ENCODE measurements at regions not wholly inside any gene's neighbourhood (a gene's known extent, or its start where the extent isn't known, plus 50 kb on each side); places are given as distances from the start of the nearest gene placed in this dataset.

DNA sequence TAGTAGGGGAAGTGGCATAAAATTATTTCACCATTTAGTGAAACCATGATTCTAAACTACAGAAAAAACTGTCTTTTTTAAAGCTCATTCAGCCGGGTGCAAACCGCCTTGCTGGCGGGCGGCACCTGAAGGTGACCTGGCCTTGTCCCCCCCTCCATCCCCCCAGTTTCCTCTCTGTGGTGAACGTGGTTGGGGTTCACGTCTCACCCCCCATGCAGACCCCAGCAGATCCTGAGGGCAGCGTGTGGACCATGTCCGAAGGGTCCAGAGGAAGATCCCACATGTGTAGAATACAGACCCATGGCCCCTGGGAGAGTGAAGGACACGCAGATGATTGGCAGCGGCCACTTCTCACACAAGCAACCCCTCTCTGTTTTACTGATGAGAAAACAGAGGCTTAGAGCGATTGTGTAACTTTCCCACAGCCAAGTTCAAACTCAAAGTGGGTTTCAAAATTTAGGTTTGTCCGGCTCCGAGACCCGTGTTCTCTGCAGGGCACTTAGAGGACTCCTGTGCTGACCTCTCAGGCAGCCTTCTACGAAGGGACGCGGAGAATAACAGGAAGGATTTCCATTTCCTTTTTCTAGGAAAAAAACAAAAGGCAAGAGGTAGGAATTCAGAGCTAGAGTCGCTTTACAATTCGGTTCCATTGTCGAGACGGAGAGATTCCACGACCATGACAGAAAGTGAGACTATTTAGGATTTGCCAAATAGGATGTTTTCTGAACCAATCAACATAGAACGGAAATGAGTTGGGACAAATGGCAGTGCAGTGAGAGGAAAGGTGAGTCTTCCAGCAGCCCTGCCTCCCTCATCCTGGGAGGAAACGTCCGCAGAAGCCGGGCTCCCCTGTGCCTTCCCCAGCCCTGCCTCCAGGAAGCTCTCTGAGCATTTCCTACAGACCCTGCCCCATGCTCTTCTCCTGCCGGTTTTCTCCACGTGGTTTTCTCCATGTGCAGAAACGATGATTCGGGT, 67.6 kb upstream of the PITRM1 start:
- DNase-seq (ENCODE audit: low read depth in 2 of 2), result no peak

DNA sequence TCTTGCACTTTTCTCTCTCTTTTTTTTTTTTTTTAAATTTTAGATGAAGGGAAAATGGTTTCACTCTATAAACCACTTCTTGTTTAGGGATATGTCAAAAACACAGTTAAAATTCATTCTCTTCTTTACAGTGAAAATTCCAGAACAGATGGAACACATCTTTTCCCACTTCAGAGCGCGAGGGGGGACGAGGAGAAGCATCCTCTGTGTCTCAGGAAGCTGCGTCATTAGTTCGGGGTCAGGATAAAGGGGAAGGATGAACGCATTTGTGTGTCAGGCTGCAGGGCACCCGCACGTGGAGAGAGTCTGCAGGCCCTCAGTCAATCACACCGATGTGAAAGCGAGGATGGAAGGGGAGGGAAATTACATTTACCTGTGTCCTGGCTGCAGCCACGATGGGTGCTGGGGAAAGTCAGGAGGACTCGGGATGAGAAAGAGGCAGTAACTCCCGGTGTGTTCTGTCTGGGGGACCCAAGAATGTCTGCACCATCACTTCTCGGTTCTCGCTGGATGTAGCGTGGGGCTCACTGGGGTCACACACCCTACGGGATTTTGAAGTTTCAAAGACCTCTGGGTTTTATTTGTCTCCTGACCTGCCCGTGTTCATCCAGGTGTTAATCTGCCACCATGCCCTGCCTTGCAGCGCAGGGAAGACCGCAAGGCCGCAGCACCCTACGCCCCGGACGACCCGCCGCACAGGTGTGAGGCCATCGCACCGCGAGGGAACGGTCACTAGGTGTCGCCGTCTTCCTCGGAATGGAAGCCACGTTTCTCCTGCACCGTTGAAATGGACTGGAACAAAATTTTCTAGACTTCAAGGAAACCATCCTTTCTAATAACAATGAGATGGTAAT, 66.7 kb upstream of the PITRM1 start:
- no peak for DNase-seq (ENCODE audit: low read depth in 2 of 2)

DNA sequence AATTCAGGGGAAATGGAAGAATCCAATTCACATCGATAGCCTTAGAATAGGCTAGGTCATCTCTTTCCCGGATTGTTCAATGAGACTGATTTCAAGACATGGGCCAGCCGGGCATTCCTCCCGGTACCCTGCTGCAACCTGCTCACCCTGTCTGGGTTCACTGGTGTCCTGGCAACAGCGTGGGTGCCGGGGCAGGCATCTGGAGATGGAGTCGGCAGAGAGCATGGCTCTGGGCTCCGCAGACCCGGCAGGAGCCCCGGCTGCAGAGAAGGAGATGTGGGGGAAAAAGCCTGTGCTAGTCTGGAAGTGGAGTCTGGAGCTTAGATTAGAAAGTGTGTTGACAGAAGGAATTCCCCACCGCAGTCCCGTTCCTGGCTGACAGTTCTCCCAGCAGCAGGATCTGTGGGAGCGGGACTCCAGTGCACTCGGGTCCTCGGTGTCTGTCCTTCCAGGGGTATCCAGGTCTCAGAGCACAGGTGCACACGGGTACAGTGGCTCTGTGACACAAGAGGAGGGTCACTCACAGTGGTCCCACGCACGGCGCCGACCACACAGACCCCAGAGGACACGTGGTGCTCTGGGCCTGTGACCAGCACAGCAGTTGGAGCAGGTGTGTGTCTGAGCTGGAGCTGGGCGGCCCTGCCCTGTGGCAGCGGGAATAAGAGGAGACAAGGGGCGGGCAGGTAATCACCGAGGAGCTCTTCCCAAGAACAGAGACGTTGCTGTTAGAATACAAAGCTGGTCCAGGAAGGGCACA, 65.7 kb upstream of the PITRM1 start:
- DNase-seq (ENCODE audit: low read depth in 2 of 2), result no peak

DNA sequence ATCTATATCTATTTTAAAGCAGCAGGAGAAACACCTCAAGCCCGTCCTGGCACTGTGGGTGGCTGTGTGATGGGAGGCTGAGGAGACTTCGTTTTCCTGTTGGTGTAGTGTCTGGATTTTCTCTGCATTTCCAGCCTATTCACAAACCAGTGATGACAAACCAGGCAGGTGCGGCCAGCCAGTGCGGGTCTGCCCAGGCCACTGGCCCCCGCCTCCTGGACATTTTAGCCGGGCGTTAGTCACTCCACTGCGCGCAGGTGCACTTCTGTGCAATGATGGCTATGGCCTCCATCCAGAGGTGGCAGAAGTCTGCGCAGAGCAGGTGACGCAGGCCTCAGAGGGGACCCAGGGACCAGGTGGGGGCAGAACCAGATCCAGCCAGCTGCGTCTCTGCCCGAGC, 64.9 kb upstream of the PITRM1 start:
- DNase-seq (ENCODE audit: low read depth in 2 of 2), result no peak

DNA sequence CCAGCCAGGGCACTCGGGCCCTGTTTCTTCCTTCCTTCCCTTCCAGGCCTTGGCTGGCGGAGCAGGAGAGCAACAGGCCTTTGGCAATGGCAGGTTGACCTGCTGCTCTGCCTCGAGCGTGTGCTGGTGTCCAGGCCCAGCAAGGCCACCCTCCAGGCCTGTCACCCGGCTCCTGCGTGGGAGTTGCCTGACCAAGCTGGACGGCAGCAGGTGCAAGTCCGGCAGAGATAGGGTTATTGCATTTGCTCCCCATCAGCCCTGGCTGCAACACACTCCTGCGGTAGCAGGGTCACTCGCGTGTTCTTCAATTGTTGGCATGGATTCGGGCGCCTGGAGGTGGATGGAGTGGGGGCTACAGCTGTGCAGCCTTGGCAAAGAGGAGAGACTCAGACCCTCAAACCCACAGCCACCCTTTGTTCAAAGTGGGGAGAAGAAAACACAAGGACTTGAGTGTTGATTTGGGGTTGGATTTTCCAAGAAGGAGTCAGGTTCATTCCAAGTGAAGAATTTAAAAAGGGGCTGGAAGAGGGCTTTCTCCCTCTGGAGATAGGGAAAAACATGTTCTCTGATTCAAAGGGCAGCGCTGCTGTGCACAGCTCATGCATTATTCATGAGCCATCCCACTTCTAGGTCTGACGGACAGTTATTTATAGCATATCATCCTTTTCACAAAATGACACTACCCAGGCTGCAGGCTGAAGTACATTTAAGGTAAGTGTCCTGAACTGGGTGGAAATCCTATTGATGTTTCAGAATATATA, 64.2 kb upstream of the PITRM1 start:
- no peak for DNase-seq (ENCODE audit: low read depth in 2 of 2)

DNA sequence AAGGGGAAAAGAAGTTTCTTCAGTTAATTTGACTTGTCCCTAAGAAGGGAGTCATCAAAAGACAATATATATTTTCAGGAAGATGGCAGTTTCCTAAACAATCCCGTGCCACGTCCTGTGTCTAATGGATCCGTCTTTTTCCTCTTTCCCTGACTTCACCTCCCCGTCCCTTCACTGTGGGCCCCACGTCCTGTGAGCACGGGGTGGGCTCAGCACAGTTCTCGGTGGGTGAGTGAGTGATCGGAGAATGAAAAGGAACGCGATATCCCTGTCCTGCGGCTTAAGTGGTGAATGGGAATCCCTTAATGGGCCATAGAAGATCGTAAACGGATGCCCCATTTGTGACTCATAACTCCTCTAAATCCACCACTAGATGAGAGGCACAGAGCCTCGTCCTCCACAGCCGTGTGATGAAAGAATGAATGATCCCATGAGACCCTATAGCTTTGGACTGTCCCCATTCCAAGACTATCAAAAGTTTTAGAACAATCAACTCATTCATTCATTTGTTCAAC, 63.5 kb upstream of the PITRM1 start:
- no peak for DNase-seq (ENCODE audit: low read depth in 2 of 2)

DNA sequence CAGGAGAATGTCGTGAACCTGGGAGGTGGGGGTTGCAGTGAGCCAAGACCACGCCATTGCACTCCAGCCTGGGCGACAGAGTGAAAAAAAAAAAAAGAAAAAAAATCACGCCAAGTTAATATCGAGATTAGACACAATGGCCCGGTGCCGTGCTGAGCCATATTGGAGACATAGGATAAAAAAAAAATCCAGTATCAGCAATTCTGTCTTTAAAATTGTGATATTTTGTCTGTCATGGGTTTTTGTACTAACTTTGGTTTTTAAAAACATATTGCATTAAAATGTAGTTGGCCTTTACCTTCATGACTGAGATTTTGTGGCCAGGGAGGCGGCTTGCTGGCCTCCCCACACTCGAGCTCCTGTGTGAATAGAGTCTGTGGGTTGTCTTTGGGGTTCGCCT, 62.8 kb upstream of the PITRM1 start:
- DNase-seq (ENCODE audit: low read depth in 2 of 2), result no peak

DNA sequence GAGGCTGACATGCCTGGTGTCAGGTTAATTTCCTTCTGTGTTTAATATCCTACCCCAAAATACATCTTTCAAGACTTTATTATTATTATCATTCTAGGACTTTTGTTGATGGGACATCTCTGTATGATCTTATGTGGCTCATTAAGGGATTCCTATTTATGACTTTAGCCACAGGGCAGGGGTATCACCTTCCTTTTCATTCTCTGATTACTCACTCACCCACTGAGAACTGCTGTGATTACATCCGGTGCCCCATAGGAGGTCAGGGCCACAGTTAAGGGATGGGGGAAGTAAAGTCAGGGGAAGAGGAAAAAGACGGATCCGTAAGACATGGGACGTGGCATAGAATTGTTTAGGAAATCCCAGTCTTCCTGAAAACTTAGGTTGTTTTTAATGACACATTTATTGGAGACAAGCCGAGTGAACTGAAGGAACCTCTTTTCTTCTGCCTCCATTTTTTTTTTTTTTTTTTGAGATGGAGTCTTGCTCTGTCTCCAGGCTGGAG, 61.0 kb upstream of the PITRM1 start:
- no peak for DNase-seq (ENCODE audit: low read depth in 2 of 2)

DNA sequence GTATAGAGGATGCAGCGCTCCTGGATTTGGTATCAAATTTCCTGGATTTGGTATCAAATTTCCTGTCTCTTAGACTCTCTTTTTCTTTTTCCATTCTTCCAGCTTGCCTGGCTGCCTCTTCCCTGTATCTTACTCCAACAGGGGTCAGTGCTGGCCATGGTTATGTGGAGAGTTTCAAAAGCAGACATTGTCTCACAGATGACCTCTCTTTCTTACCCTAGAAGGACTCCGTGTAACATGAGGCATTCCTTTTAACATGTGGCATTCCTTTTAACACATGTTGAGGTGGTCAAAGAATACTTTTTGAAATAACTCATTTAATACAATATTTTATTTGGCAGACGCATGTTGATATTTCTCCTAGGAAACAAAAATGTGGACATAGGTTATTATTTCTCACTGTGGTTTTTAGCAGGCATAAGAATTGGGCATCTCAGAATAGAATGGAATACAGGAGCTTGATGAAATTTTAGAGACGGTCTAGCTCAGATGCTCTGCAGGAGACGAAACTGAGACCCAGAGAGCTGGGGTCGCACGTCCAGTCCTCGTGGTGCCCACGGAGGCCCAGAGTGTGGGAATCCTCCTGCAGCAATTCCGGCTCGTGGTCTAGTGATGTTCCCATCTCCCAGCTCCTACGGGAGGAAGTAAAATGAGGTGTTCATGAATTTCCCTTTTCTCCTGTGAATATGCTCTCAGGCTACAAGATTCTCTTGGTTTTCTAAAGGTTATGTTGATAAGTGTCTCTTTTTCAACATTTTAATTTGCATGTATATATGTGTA, 59.6 kb upstream of the PITRM1 start:
- peak; percentile 49 to 52 for DNase-seq (ENCODE audit: low read depth in 2 of 2)

DNA sequence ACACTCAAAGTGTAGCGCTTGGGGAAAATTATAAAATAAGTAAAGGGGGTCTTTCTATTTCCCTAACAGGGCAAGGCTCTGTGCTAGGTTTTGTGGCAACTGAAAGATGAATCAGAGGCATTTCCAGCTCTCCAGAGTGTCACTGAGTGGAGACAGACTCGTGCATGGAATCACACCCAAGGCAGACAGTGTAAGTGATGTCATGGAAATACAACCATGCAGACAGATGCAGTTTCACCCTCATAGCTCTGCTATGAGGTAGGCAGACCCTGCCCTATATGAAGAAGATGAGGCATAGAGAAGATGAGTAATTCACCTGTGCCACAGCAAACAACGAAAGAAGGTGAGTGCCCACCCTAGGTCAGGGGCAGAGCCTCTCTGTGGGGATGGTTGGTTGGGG, 57.2 kb upstream of the PITRM1 start:
- DNase-seq (ENCODE audit: low read depth in 2 of 2), result no peak

DNA sequence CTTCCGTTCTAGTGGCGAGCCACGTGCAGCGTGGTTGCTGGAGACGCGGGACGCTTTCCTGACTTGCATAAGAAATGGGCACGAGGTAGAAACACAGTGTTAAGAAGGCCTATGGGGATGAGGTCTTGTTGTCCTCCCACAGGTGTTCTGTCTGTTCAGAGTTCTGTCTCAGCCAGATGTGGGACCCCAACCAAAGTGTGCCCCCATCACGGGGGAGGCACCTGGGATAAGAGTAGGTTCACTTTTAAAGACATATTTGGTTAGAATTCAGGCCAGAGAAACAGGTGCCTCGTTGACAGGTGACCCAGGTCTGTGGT, 56.0 kb upstream of the PITRM1 start:
- no peak for DNase-seq (ENCODE audit: low read depth in 2 of 2)

DNA sequence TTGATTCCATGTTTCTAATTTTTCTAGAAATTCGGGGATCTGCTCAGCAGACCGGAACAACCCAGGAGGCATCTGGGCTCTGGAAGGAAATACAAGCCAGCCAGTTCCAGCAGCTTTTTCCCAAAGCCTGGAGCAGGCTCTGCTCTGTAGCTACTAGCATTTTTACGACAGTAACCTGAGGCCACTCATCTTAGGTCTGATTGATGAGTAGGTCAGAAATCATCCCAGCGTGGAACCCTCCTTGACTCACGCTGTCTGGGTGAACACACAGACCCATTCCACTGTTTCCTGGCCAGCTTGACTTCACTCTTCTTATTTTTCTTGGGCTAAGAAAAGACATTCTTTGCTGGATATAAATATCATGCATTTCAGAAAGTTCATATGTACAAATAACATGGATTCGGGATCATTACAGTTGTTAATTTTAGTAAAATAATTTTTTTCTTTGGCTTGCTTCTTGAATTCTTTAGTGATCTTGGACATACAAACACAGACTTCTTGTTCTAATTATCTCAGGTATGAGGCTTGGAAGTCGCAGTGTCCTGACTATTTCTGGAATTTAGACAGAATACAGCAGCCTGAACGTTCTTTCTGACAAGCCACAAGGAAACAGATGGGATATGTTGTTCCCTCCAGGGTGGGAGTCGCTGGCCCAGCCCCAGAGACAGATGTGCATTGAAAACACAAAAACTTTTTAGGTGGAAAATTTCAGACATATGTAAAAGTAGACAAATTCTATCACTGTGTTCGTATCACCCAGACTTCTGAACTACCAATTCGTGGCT, 54.6 kb upstream of the PITRM1 start:
- peak; percentile 79 to 84 for DNase-seq (ENCODE audit: low read depth in 2 of 2)

DNA sequence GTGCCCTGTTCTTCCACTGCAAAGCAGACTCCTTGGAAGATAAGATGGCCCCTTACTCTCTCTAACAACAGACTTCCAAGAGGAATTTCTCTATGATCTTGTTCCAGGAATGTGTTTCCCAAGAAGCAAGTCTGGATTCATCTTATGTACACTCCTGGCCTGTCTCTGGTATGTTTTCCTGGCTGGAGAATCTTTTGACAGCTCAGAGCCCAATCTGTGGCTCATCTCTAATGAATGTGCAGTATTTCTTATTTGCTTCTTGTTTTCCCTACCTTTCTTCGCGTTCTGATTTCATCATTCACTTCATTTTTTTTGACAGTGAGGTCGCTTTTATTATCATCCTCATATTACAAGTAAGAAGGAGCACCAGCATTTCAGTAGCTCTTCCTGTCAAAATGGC, 53.0 kb upstream of the PITRM1 start:
- DNase-seq (ENCODE audit: low read depth in 2 of 2), result peak; percentile 85 to 87

DNA sequence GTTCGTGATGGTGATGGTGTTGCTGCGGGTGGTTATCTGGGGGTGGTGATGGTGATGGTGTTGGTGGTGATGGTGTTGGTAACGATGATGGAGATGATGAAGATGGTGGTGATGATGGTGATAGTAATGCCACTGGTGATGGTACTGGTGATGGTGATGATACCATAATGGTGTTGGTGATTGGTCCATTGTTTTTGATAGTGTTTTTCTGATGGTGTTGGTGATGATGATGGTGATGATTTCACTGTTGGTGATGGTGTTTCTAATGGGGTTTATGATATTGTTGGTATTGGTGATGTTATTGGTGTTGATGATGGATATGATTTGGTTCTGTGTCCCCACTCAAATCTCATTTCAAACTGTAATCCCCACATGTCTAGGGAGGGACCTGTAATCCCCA, 51.7 kb upstream of the PITRM1 start:
- DNase-seq (ENCODE audit: low read depth in 2 of 2), result no peak

DNA sequence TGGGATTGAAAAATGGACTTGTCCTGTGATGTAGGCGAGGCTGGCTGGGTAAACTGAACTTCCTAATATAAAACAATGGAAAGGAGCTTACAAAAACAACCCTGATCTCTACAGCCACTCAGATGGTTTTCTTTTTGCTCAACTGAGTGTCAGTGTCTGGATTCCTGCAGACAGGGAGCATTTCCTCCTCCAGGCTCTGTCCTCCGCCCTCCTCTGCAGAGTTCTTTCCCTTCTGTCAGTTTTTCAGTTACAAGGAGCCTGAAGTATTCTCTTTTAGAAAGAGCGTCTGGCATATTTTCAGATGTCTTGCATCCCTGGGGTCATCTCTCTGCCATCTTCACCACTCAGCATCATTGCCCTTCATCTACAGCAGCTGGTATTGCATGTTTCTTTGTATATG, 50.0 kb upstream of the PITRM1 start:
- no peak for DNase-seq (ENCODE audit: low read depth in 2 of 2)
